ENCODE measurements at regions not wholly inside any gene's neighbourhood (a gene's known extent, or its start where the extent isn't known, plus 50 kb on each side); places are given as distances from the start of the nearest gene placed in this dataset.

- H2BK15ac ChIP-seq (ENCODE audit: low read length): no peak overlapping the region
- peaks cover 18 to 22% of the 10 kb centered on the region in 2 experiments for H3K9me3 ChIP-seq (ENCODE audit: insufficient read depth in 2 of 2, low read depth in 1 of 2, low read length in 1 of 2)
- no peak overlapping the region for H3K23ac ChIP-seq (ENCODE audit: insufficient read length)
- DNase-seq (ENCODE audit: low read depth in 1 of 2, low spot score in 2 of 2): no peak
- 0 out of 2 replicates have a peak overlapping the region, but pooled peaks have one; percentile 53 for H4K8ac ChIP-seq (ENCODE audit: extremely low read depth, insufficient read depth, low read length)
- FAIRE-seq: no peak
- no peak overlapping the region for H4K91ac ChIP-seq (replicated peaks; ENCODE audit: insufficient read length, low read length)
- H3K27me3 ChIP-seq (replicated peaks in 1 of 4; ENCODE audit: control insufficient read depth in 3 of 4, extremely low read depth in 1 of 4, insufficient read depth in 3 of 4, low read length in 3 of 4): no peaks in the 10 kb centered on the region
- H3K79me1 ChIP-seq (ENCODE audit: low read depth, low read length): no peaks in the 10 kb centered on the region
- ChIA-PET POLR2A (ENCODE audit: partially characterized antibody) (no interaction called here), CTCF (ENCODE audit: partially characterized antibody) (interaction anchor here (1.1 kb wide), 1 partner anchor 10 kb away, joined by 4 read pairs; no protein-coding TSS in a partner anchor)
- peaks cover 0 to 10% (median 0%) of the 10 kb centered on the region in 4 experiments; a peak in 2 of 8 replicates for H3K36me3 ChIP-seq (ENCODE audit: control insufficient read depth in 2 of 4, insufficient read depth in 4 of 4, low read length in 3 of 4)
- H4K5ac ChIP-seq (ENCODE audit: insufficient read length, low read depth, low read length): no peak overlapping the region
- no peak overlapping the region for H3K27ac ChIP-seq (ENCODE audit: low read depth, low read length)
- 87% methylated on average over 5 of the region's 5 CpGs; no CpG with 5 or more reads in 1 of the 2 experiments for WGBS, 2 experiments (ENCODE audit: extremely low coverage in 1 of 2, insufficient coverage in 1 of 2, insufficient read length in 1 of 2, insufficient replicate concordance in 2 of 2, low coverage in 1 of 2, low lambda C conversion rate in 2 of 2, missing lambda C conversion rate in 1 of 2)
- no peak overlapping the region for H3K9ac ChIP-seq (replicated peaks in 1 of 4; ENCODE audit: extremely low read depth in 1 of 4, low read depth in 3 of 4, low read length in 3 of 4)
- H2AFZ ChIP-seq (ENCODE audit: low read length): no peak overlapping the region
- H3K79me2 ChIP-seq (ENCODE audit: control insufficient read depth in 1 of 2, insufficient read depth in 2 of 2, low read length in 2 of 2): no peaks in the 10 kb centered on the region
- H3K56ac ChIP-seq (replicated peaks; ENCODE audit: insufficient read length, low read depth, low read length): no peak overlapping the region
- H2BK5ac ChIP-seq (ENCODE audit: low read depth, low read length): no peak overlapping the region
- H4K20me1 ChIP-seq (replicated peaks in 1 of 2; ENCODE audit: control insufficient read depth in 1 of 2, insufficient read depth in 2 of 2, low read length in 2 of 2): no peaks in the 10 kb centered on the region
- H2AK5ac ChIP-seq (ENCODE audit: low read depth, low read length): no peak overlapping the region
- H2BK120ac ChIP-seq (replicated peaks; ENCODE audit: low read depth, low read length): no peak overlapping the region
- H3K4me2 ChIP-seq (ENCODE audit: insufficient read depth in 1 of 2, low read depth in 2 of 2, low read length in 2 of 2): no peak overlapping the region
- no peak overlapping the region for H3K4ac ChIP-seq (replicated peaks; ENCODE audit: insufficient read length, low read depth, low read length)
- TF ChIP-seq GABPA (IDR thresholded peaks at IDR 0.05; ENCODE audit: borderline replicate concordance, insufficient read depth, low read length): no peak
- no peak for TF ChIP-seq RXRA (IDR thresholded peaks at IDR 0.05; ENCODE audit: insufficient read depth, low read depth, low read length)
- TF ChIP-seq BCL11A (IDR thresholded peaks at IDR 0.05; ENCODE audit: low read depth in 2 of 2, low read length in 2 of 2): no peak
- no peak for TF ChIP-seq RFX5 (IDR thresholded peaks at IDR 0.05; ENCODE audit: borderline replicate concordance, low read depth, low read length)
- no peak for TF ChIP-seq USF2 (IDR thresholded peaks at IDR 0.05; ENCODE audit: low read length)
- no peak for TF ChIP-seq TBP (IDR thresholded peaks at IDR 0.05; ENCODE audit: low read depth, low read length)
- TF ChIP-seq FOSL1 (IDR thresholded peaks at IDR 0.05; ENCODE audit: insufficient read depth, low read depth, low read length): no peak
- TF ChIP-seq CTBP2 (IDR thresholded peaks at IDR 0.05; ENCODE audit: borderline replicate concordance, insufficient read depth, insufficient read length, low read length): no peak
- no peak for TF ChIP-seq MAX (IDR thresholded peaks at IDR 0.05)
- TF ChIP-seq TAF1 (IDR thresholded peaks at IDR 0.05; ENCODE audit: low read depth, low read length): no peak
- no peak for TF ChIP-seq SIX5 (IDR thresholded peaks at IDR 0.05; ENCODE audit: low read depth, low read length)
- H3K14ac ChIP-seq (ENCODE audit: insufficient read length): no peak overlapping the region
- no peak overlapping the region for H2BK20ac ChIP-seq (ENCODE audit: low read length)
- no peaks in the 10 kb centered on the region for H3K23me2 ChIP-seq (ENCODE audit: low read depth, low read length)
- no peak overlapping the region for H3K18ac ChIP-seq (ENCODE audit: extremely low read depth, low read length)
- no peak overlapping the region for H2BK12ac ChIP-seq (ENCODE audit: low read depth, low read length)
- no peak overlapping the region for H3K4me3 ChIP-seq (ENCODE audit: extremely low read depth in 1 of 4, insufficient read depth in 2 of 4, low read depth in 3 of 4, low read length in 4 of 4)
- H3K4me1 ChIP-seq (replicated peaks in 1 of 4; ENCODE audit: control insufficient read depth in 3 of 4, insufficient read depth in 4 of 4, low read length in 3 of 4): no peaks in the 10 kb centered on the region
Observed at GRCh38 chr12:19032826-19033225, 96.7 kb upstream of the PLEKHA5 start.

All from H1 (cell line).